ENCODE measurements at regions not wholly inside any gene's neighbourhood (a gene's known extent, or its start where the extent isn't known, plus 50 kb on each side); places are given as distances from the start of the nearest gene placed in this dataset.

GRCh38 chr2:158903711-158904405 lies 64.6 kb upstream of the TANC1 start:
- Histone ChIP-seq H3K27me3 (ENCODE audit: insufficient read depth, low read length) (no peaks in the 10 kb centered on the region), H4K20me1 (ENCODE audit: insufficient read depth) (no peaks in the 10 kb centered on the region), H2AFZ (ENCODE audit: low read depth, low read length, poor library complexity, severe bottlenecking) (no peak overlapping the region), H3K4me3 (replicated peaks in 1 of 2; ENCODE audit: low read depth in 1 of 2, low read length in 2 of 2) (no peak overlapping the region), H3K4me2 (ENCODE audit: low read length) (no peak overlapping the region), H3K9me3 (ENCODE audit: control insufficient read depth in 1 of 2, insufficient read depth in 1 of 2, low read depth in 1 of 2, low read length in 2 of 2) (no peaks in the 10 kb centered on the region), H3K36me3 (ENCODE audit: control insufficient read depth in 1 of 2, insufficient read depth in 2 of 2, low read length in 2 of 2) (no peaks in the 10 kb centered on the region), H3K79me2 (ENCODE audit: insufficient read depth, low read length) (no peaks in the 10 kb centered on the region), H3K9ac (ENCODE audit: low read length) (no peak overlapping the region), H3K27ac (ENCODE audit: low read depth, low read length) (no peak overlapping the region), H3K4me1 (ENCODE audit: control insufficient read depth in 1 of 2, insufficient read depth in 2 of 2, low read length in 2 of 2) (peaks cover 0 to 4% of the 10 kb centered on the region in 2 experiments; a peak in 1 of 4 replicates), H3K9me2 (ENCODE audit: insufficient read depth) (no peaks in the 10 kb centered on the region)
- TF ChIP-seq SRF (IDR thresholded peaks at IDR 0.05; ENCODE audit: low read depth) (no peak), SIN3A (IDR thresholded peaks at IDR 0.05; ENCODE audit: low read depth) (no peak), RAD21 (IDR thresholded peaks at IDR 0.05; ENCODE audit: low read depth) (no peak), POLR2A (IDR thresholded peaks at IDR 0.05; ENCODE audit: borderline replicate concordance, extremely low read depth, insufficient read depth, insufficient read length) (no peak), CEBPB (IDR thresholded peaks at IDR 0.05; ENCODE audit: low read depth) (no peak), CTCF (IDR thresholded peaks at IDR 0.05 in 2 of 3, conservative IDR thresholded peaks at IDR 0.05 in 1 of 3; ENCODE audit: borderline replicate concordance in 1 of 3, insufficient read depth in 1 of 3, low read depth in 2 of 3, low read length in 2 of 3) (no peak), JUND (IDR thresholded peaks at IDR 0.05) (no peak), ZNF274 (IDR thresholded peaks at IDR 0.05; ENCODE audit: low read depth, low read length) (no peak), ZFX (IDR thresholded peaks at IDR 0.05) (no peak), ELF1 (IDR thresholded peaks at IDR 0.05; ENCODE audit: borderline replicate concordance, low read depth) (no peak), CBX3 (IDR thresholded peaks at IDR 0.05; ENCODE audit: low read depth) (no peak), SP1 (IDR thresholded peaks at IDR 0.05; ENCODE audit: low read depth) (no peak), POLR2AphosphoS5 (IDR thresholded peaks at IDR 0.05; ENCODE audit: low read depth, low read length) (no peak), TCF7L2 (IDR thresholded peaks at IDR 0.05; ENCODE audit: borderline replicate concordance, extremely low read depth, insufficient read depth, insufficient read length) (no peak)
- DNase-seq (ENCODE audit: low read depth, low spot score): no peak
- no peak for ATAC-seq
- intact Hi-C loops (cut with micrococcal nuclease): loop anchor here (5.0 to 10.0 kb wide), 3 partner anchors 811 to 1061 kb away; partner anchors contain the start of gene MARCHF7
- POLR2A ChIA-PET: no interaction called here
- BruUV-seq (replicated peaks): no TSS peak
- RAD21 ChIA-PET (ENCODE audit: low non-redundant PET in 1 of 2, low total read pairs in 2 of 2, uncharacterized antibody in 2 of 2, unreplicated experiment in 2 of 2): no interaction called here
- CTCF ChIA-PET: interaction anchor here (3.9 kb wide), 1 partner anchor 216 kb away, joined by 29 read pairs; no protein-coding TSS in a partner anchor
